IMR-90 (cell line): ENCODE measurements at regions not wholly inside any gene's neighbourhood (a gene's known extent, or its start where the extent isn't known, plus 50 kb on each side); places are given as distances from the start of the nearest gene placed in this dataset.

Source experiments
- ATAC-seq: fragments of 200-7000 bp; cut with Tn5 transposase; 2 replicates; pipeline ENCODE4 v1.9.1; 2020; ENCODE audit warnings: low read depth, mild to moderate bottlenecking, moderate library complexity
- BruUV-seq: library from RNA; stranded (reverse); fragments of 400-500 nt; replicated peaks from 2 replicates; lab custom pipeline; 2021; lab: Mats Ljungman, UMichigan
- CTCF ChIA-PET: fragments of 300-600 bp; formaldehyde crosslinking; extraction: SDS; loops from one replicate; lab custom pipeline; 2021; ENCODE audit warnings: antibody characterized with exemption; lab: Yijun Ruan, JAX
- POLR2A ChIA-PET: fragments of 300-600 bp; sonication (Branson Sonifier 250); formaldehyde crosslinking; loops from one replicate; lab custom pipeline; 2022; ENCODE audit warnings: antibody characterized with exemption; ENCODE audit not compliant: unreplicated experiment; lab: Charles Lee
- DNase-seq: peaks from one replicate; pipeline ENCODE4 v3.0.0; 2013
- H2AFZ ChIP-seq: replicated peaks from 2 replicates; pipeline ENCODE3; 2013; ENCODE audit warnings: low read length, mild to moderate bottlenecking; ENCODE audit not compliant: poor library complexity
- H2AK5ac ChIP-seq: 2 replicates; pipeline ENCODE4 v1.6.1; 2013; ENCODE audit warnings: low read depth, low read length, inconsistent platforms
- H2AK9ac ChIP-seq: replicated peaks from 2 replicates; pipeline ENCODE3; 2013; ENCODE audit warnings: mild to moderate bottlenecking, low read depth, low read length, moderate library complexity; ENCODE audit not compliant: poor library complexity
- H2BK120ac ChIP-seq: 2 replicates; pipeline ENCODE4 v1.6.1; 2013; ENCODE audit warnings: low read depth, low read length, inconsistent platforms
- H2BK15ac ChIP-seq: 3 replicates; pipeline ENCODE4 v1.6.1; 2013; ENCODE audit warnings: low read depth, low read length, inconsistent platforms
- H2BK20ac ChIP-seq: 2 replicates; pipeline ENCODE4 v1.6.1; 2013; ENCODE audit warnings: low read depth, mild to moderate bottlenecking, inconsistent platforms, low read length, moderate library complexity
- H2BK5ac ChIP-seq: 2 replicates; pipeline ENCODE4 v1.6.1; 2013; ENCODE audit warnings: mild to moderate bottlenecking, low read depth, low read length, inconsistent platforms; ENCODE audit not compliant: poor library complexity, severe bottlenecking
- H3K14ac ChIP-seq: replicated peaks from 2 replicates; pipeline ENCODE4 v1.6.1; 2013; ENCODE audit warnings: low read depth, low read length, inconsistent platforms
- H3K18ac ChIP-seq: 2 replicates; pipeline ENCODE4 v1.6.1; 2013; ENCODE audit warnings: low read depth, low read length, control low read depth
- H3K23ac ChIP-seq: 2 replicates; pipeline ENCODE4 v1.6.1; 2013; ENCODE audit warnings: low read depth, low read length, inconsistent platforms
- H3K27ac ChIP-seq: 2 replicates; pipeline ENCODE4 v1.5.1; 2013; ENCODE audit warnings: mild to moderate bottlenecking, control low read depth, low read length; ENCODE audit not compliant: insufficient read depth
- H3K27me3 ChIP-seq: 2 replicates; pipeline ENCODE4 v1.6.1; 2013; ENCODE audit warnings: low read length; ENCODE audit not compliant: control insufficient read depth, insufficient read depth
- H3K36me3 ChIP-seq: 2 replicates; pipeline ENCODE4 v1.6.1; 2013; ENCODE audit warnings: low read length, mixed read lengths; ENCODE audit not compliant: control insufficient read depth, insufficient read depth
- H3K4ac ChIP-seq: 2 replicates; pipeline ENCODE4 v1.6.1; 2013; ENCODE audit warnings: low read depth, low read length, inconsistent platforms
- H3K4me1 ChIP-seq: 2 replicates; pipeline ENCODE4 v1.6.1; 2013; ENCODE audit warnings: low read length, mixed read lengths; ENCODE audit not compliant: control insufficient read depth, insufficient read depth
- H3K4me2 ChIP-seq: 2 replicates; pipeline ENCODE4 v1.6.1; 2013; ENCODE audit warnings: low read depth, mild to moderate bottlenecking, control low read depth, low read length, moderate library complexity
- H3K4me3 ChIP-seq: 2 replicates; pipeline ENCODE4 v1.5.1; 2013; ENCODE audit warnings: low read depth, mild to moderate bottlenecking, control low read depth, low read length, moderate library complexity; ENCODE audit not compliant: insufficient read depth
- H3K56ac ChIP-seq: 2 replicates; pipeline ENCODE4 v1.6.1; 2013; ENCODE audit warnings: low read length, inconsistent platforms; ENCODE audit not compliant: insufficient read depth; ENCODE audit errors: extremely low read depth
- H3K79me1 ChIP-seq, 2 experiments: 2 replicates each; pipeline ENCODE4 v1.6.1; 2013; ENCODE audit warnings: low read length in 2 of 2, inconsistent platforms in 1 of 2, low read depth in 1 of 2
- H3K9ac ChIP-seq: 2 replicates; pipeline ENCODE4 v1.6.1; 2013; ENCODE audit warnings: low read depth, low read length, control low read depth
- H3K9me1 ChIP-seq: 2 replicates; pipeline ENCODE4 v1.6.1; 2013; ENCODE audit warnings: low read length, inconsistent platforms; ENCODE audit not compliant: insufficient read depth
- H3K9me3 ChIP-seq: 2 replicates; pipeline ENCODE4 v1.6.1; 2013; ENCODE audit warnings: low read length; ENCODE audit not compliant: control insufficient read depth, insufficient read depth
- H4K20me1 ChIP-seq: 2 replicates; pipeline ENCODE4 v1.6.1; 2013; ENCODE audit warnings: low read length, inconsistent platforms; ENCODE audit not compliant: insufficient read depth
- H4K5ac ChIP-seq: 2 replicates; pipeline ENCODE4 v1.6.1; 2013; ENCODE audit warnings: mild to moderate bottlenecking, low read depth, low read length, control low read depth
- H4K8ac ChIP-seq, 2 experiments: 2 replicates each; pipeline ENCODE4 v1.6.1; 2013; ENCODE audit warnings: low read depth in 2 of 2, low read length in 2 of 2, control low read depth in 1 of 2, inconsistent platforms in 1 of 2
- H4K91ac ChIP-seq: 2 replicates; pipeline ENCODE4 v1.6.1; 2013; ENCODE audit warnings: low read depth, low read length, inconsistent platforms; ENCODE audit not compliant: insufficient read depth
- BHLHE40 ChIP-seq: fragments of 150-350 bp; IDR thresholded peaks from 2 replicates; pipeline ENCODE4 v1.6.1; 2016; ENCODE audit warnings: mild to moderate bottlenecking, low read depth, low read length
- ELK1 ChIP-seq: fragments of 150-350 bp; IDR thresholded peaks from 2 replicates; pipeline ENCODE4 v1.6.1; 2016; ENCODE audit warnings: low read depth, mild to moderate bottlenecking, low read length, moderate library complexity, borderline replicate concordance
- MAZ ChIP-seq: IDR thresholded peaks from 2 replicates; pipeline ENCODE4 v1.6.1; 2012; ENCODE audit warnings: low read depth, mild to moderate bottlenecking, low read length, improper control_type of control experiment, moderate library complexity, borderline replicate concordance
- MXI1 ChIP-seq: IDR thresholded peaks from 2 replicates; pipeline ENCODE4 v1.6.1; 2012; ENCODE audit warnings: low read depth, mild to moderate bottlenecking, low read length, moderate library complexity, borderline replicate concordance
- NFE2L2 ChIP-seq: fragments of 150-350 bp; IDR thresholded peaks from 2 replicates; pipeline ENCODE4 v1.6.1; 2016; ENCODE audit warnings: low read depth, mild to moderate bottlenecking, low read length
- RAD21 ChIP-seq: IDR thresholded peaks from 2 replicates; pipeline ENCODE4 v1.6.1; 2012; ENCODE audit warnings: low read length, improper control_type of control experiment
- RCOR1 ChIP-seq: IDR thresholded peaks from 2 replicates; pipeline ENCODE4 v1.6.1; 2012; ENCODE audit warnings: mild to moderate bottlenecking, low read length, improper control_type of control experiment; ENCODE audit not compliant: insufficient replicate concordance
- SMC3 ChIP-seq: fragments of 150-350 bp; IDR thresholded peaks from 2 replicates; pipeline ENCODE4 v1.6.1; 2016; ENCODE audit warnings: low read depth, mild to moderate bottlenecking, antibody characterized with exemption, low read length, moderate library complexity
- WGBS, 2 experiments: methylation state at CpG; one replicate each; pipeline versions ENCODE4 v1.1.5 to v1.1.7; 2013; ENCODE audit warnings: missing lambda C conversion rate in 2 of 2; ENCODE audit not compliant: insufficient read length in 1 of 2; ENCODE audit errors: extremely low coverage in 2 of 2; 5-methylcytosine and 5-hydroxymethylcytosine counted together
- dilution Hi-C: fragments of 300-500 bp; cut with HindIII; formaldehyde crosslinking; loops from one replicate; pipeline ENCODE4 v1.14.3; 2018; ENCODE audit warnings: low sequenced_read_pairs; ENCODE audit not compliant: unreplicated experiment
- in situ Hi-C: fragments of 300-500 bp; cut with MboI; formaldehyde crosslinking; loops from 3 replicates; pipeline ENCODE4 v1.14.3; 2019; ENCODE audit warnings: low sequenced_read_pairs, inconsistent platforms, mixed read lengths
- intact Hi-C: fragments of 100-400 bp; cut with micrococcal nuclease; formaldehyde crosslinking; loops from 2 replicates; pipeline ENCODE4 v1.10.0; 2022
- TF ChIP-seq, protein P1 (sequence below): fragments of 150-350 bp; IDR thresholded peaks from 2 replicates; pipeline ENCODE4 v1.6.1; 2017; ENCODE audit warnings: mild to moderate bottlenecking, antibody characterized with exemption, low read length, low read depth

- BruUV-seq, result no TSS peak
- in situ Hi-C loops (no loop called here), dilution Hi-C loops (no loop called here), intact Hi-C loops (no loop called here)
- no peaks in the 10 kb centered on the region for H3K27me3 ChIP-seq
- no peak overlapping the region for H2AK9ac ChIP-seq
- no peak overlapping the region for H2BK5ac ChIP-seq
- no peak overlapping the region for H2BK20ac ChIP-seq
- no peaks in the 10 kb centered on the region for H3K36me3 ChIP-seq
- no peaks in the 10 kb centered on the region for H3K9me1 ChIP-seq
- ATAC-seq (no peak), DNase-seq (no peak)
- ChIA-PET POLR2A (no interaction called here), CTCF (no interaction called here)
- no peak overlapping the region for H4K8ac ChIP-seq
- H4K5ac ChIP-seq, result no peak overlapping the region
- H2BK15ac ChIP-seq, result no peak overlapping the region
- H3K23ac ChIP-seq, result no peak overlapping the region
- H3K27ac ChIP-seq, result no peak overlapping the region
- H3K4me2 ChIP-seq, result no peak overlapping the region
- H3K14ac ChIP-seq, result no peak overlapping the region
- H4K20me1 ChIP-seq, result no peaks in the 10 kb centered on the region
- peaks cover 6% of the 10 kb centered on the region; the same call in 1 of the 2 replicates for H3K9me3 ChIP-seq
- no peaks in the 10 kb centered on the region for H3K4me1 ChIP-seq
- H4K91ac ChIP-seq, result no peak overlapping the region
- no CpG with 5 or more reads among the region's 1 CpG for WGBS, 2 experiments
- H3K4me3 ChIP-seq, result no peak overlapping the region
- H2AK5ac ChIP-seq, result no peak overlapping the region
- no peak overlapping the region for H2AFZ ChIP-seq
- H3K18ac ChIP-seq, result no peak overlapping the region
- H3K79me1 ChIP-seq, result no peaks in the 10 kb centered on the region
- TF ChIP-seq RAD21 (no peak), MXI1 (no peak), BHLHE40 (no peak), MAZ (no peak), ELK1 (no peak), RCOR1 (no peak), SMC3 (no peak), NFE2L2 (no peak)
- TF ChIP-seq, protein P1, sequence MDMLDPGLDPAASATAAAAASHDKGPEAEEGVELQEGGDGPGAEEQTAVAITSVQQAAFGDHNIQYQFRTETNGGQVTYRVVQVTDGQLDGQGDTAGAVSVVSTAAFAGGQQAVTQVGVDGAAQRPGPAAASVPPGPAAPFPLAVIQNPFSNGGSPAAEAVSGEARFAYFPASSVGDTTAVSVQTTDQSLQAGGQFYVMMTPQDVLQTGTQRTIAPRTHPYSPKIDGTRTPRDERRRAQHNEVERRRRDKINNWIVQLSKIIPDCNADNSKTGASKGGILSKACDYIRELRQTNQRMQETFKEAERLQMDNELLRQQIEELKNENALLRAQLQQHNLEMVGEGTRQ, result no peak
- no peak overlapping the region for H3K9ac ChIP-seq
- no peak overlapping the region for H3K4ac ChIP-seq
- no peak overlapping the region for H3K56ac ChIP-seq
- no peak overlapping the region for H2BK120ac ChIP-seq
Observed at GRCh38 chr9:102642651-102643050, 352.5 kb upstream of the CYLC2 start.
